Liver (tissue), 8 donors: ENCODE measurements at regions not wholly inside any gene's neighbourhood (a gene's known extent, or its start where the extent isn't known, plus 50 kb on each side); places are given as distances from the start of the nearest gene placed in this dataset.

Source experiments
- DNase-seq: peaks from one replicate; pipeline ENCODE4 v3.0.0-alpha.2; 2017; ENCODE audit warnings: low spot score
- H3K27ac ChIP-seq, 2 donors: one replicate each; pipeline ENCODE4 v1.7.0; 2013; ENCODE audit warnings: inconsistent platforms in 2 of 2, low read length in 2 of 2, control low read depth in 1 of 2, low read depth in 1 of 2, mild to moderate bottlenecking in 1 of 2
- H3K27me3 ChIP-seq, 4 donors: one replicate each; pipeline versions ENCODE4 v1.6.1 to v1.7.0; 2013; ENCODE audit warnings: low read length in 3 of 4, inconsistent platforms in 1 of 4, mild to moderate bottlenecking in 1 of 4, moderate library complexity in 1 of 4; ENCODE audit not compliant: control insufficient read depth in 4 of 4, insufficient read depth in 4 of 4
- H3K36me3 ChIP-seq, 4 donors: one replicate each; pipeline versions ENCODE4 v1.6.1 to v1.7.0; 2013; ENCODE audit warnings: low read length in 3 of 4, mild to moderate bottlenecking in 3 of 4, low read depth in 1 of 4, moderate library complexity in 1 of 4; ENCODE audit not compliant: control insufficient read depth in 4 of 4, insufficient read depth in 3 of 4
- H3K4me1 ChIP-seq, 4 donors: one replicate each; pipeline versions ENCODE4 v1.6.1 to v1.7.0; 2013; ENCODE audit warnings: low read length in 3 of 4, mild to moderate bottlenecking in 3 of 4, moderate library complexity in 1 of 4; ENCODE audit not compliant: control insufficient read depth in 4 of 4, insufficient read depth in 4 of 4
- H3K4me3 ChIP-seq, 3 donors: one replicate each; pipeline versions ENCODE4 v1.6.1 to v1.7.0; 2013; ENCODE audit warnings: low read length in 3 of 3, control low read depth in 1 of 3, low read depth in 1 of 3, mild to moderate bottlenecking in 1 of 3
- H3K9ac ChIP-seq, 2 donors: one replicate each; pipeline ENCODE4 v1.7.0; 2013; ENCODE audit warnings: low read length in 2 of 2, mild to moderate bottlenecking in 2 of 2, moderate library complexity in 2 of 2, control low read depth in 1 of 2, low read depth in 1 of 2
- H3K9me3 ChIP-seq, 4 donors: one replicate each; pipeline versions ENCODE4 v1.6.1 to v1.7.0; 2013; ENCODE audit warnings: low read length in 3 of 4; ENCODE audit not compliant: control insufficient read depth in 4 of 4
- ATF3 ChIP-seq: IDR thresholded peaks from 2 replicates; pipeline ENCODE4 v1.6.1; 2016; ENCODE audit warnings: antibody characterized with exemption
- CTCF ChIP-seq: fragments of 150-350 bp; IDR thresholded peaks from 2 replicates; pipeline ENCODE4 v1.5.1; 2017; ENCODE audit warnings: improper control_type of control experiment, low read depth, low read length; ENCODE audit not compliant: missing input control
- EGR1 ChIP-seq, 2 donors: IDR thresholded peaks; 2 replicates each; pipeline ENCODE4 v1.6.1; 2016 to 2018; ENCODE audit warnings: antibody characterized with exemption in 2 of 2, low read depth in 2 of 2
- FOXA1 ChIP-seq: IDR thresholded peaks from 2 replicates; pipeline ENCODE4 v1.6.1; 2016; ENCODE audit warnings: antibody characterized with exemption
- FOXA2 ChIP-seq: IDR thresholded peaks from 2 replicates; pipeline ENCODE4 v1.6.1; 2016; ENCODE audit warnings: antibody characterized with exemption
- HNF4A ChIP-seq, 2 donors: conservative IDR thresholded peaks; 2 replicates each; pipeline ENCODE4 v1.6.1; 2016; ENCODE audit warnings: antibody characterized with exemption in 2 of 2, mild to moderate bottlenecking in 2 of 2
- HNF4G ChIP-seq: IDR thresholded peaks from 2 replicates; pipeline ENCODE4 v1.6.1; 2016; ENCODE audit warnings: antibody characterized with exemption
- JUND ChIP-seq, 2 donors: IDR thresholded peaks; 2 replicates each; pipeline ENCODE4 v1.6.1; 2016; ENCODE audit warnings: antibody characterized with exemption in 2 of 2
- MAX ChIP-seq: IDR thresholded peaks from 2 replicates; pipeline ENCODE4 v1.6.1; 2016; ENCODE audit warnings: antibody characterized with exemption
- NR2F2 ChIP-seq: IDR thresholded peaks from 2 replicates; pipeline ENCODE4 v1.6.1; 2016; ENCODE audit warnings: antibody characterized with exemption
- RAD21 ChIP-seq, 2 donors: IDR thresholded peaks; 2 replicates each; pipeline ENCODE4 v1.6.1; 2016; ENCODE audit warnings: antibody characterized with exemption in 2 of 2, mild to moderate bottlenecking in 2 of 2
- REST ChIP-seq: IDR thresholded peaks from 2 replicates; pipeline ENCODE4 v1.6.1; 2016; ENCODE audit warnings: antibody characterized with exemption, mild to moderate bottlenecking
- RXRA ChIP-seq, 2 donors: IDR thresholded peaks; 2 replicates each; pipeline ENCODE4 v1.6.1; 2017 to 2018; ENCODE audit warnings: antibody characterized with exemption in 2 of 2, mild to moderate bottlenecking in 1 of 2
- SP1 ChIP-seq: IDR thresholded peaks from 2 replicates; pipeline ENCODE4 v1.6.1; 2018; ENCODE audit warnings: antibody characterized with exemption, mild to moderate bottlenecking
- TAF1 ChIP-seq: conservative IDR thresholded peaks from 2 replicates; pipeline ENCODE4 v1.6.1; 2016; ENCODE audit warnings: antibody characterized with exemption, mild to moderate bottlenecking
- YY1 ChIP-seq: IDR thresholded peaks from 2 replicates; pipeline ENCODE4 v1.6.1; 2016; ENCODE audit warnings: antibody characterized with exemption, mild to moderate bottlenecking
- WGBS: extraction: QIAGEN DNeasy Blood & Tissue Kit; methylation state at CpG from one replicate; pipeline ENCODE4 v1.1.7; 2013; 5-methylcytosine and 5-hydroxymethylcytosine counted together
- TF ChIP-seq, protein P1 (sequence below): IDR thresholded peaks from 2 replicates; pipeline ENCODE4 v1.6.1; 2016; ENCODE audit warnings: antibody characterized with exemption
- donor health status: healthy.
- donor health status: healthy.
- donor health status: healthy.
- donor health status: healthy.
- donor health status: healthy.

- Histone ChIP-seq H3K27ac (no peak overlapping the region), H3K27me3 (no peaks in the 10 kb centered on the region), H3K4me3 (no peak overlapping the region), H3K9me3 (no peaks in the 10 kb centered on the region), H3K4me1 (no peaks in the 10 kb centered on the region), H3K9ac (no peak overlapping the region), H3K36me3 (no peaks in the 10 kb centered on the region)
- WGBS: 87% methylated on average over 1 of the region's 1 CpG
- no peak for DNase-seq
- TF ChIP-seq ATF3: no peak
- TF ChIP-seq MAX: no peak
- TF ChIP-seq RAD21 (IDR thresholded peaks at IDR 0.05): no peak
- no peak for TF ChIP-seq TAF1
- TF ChIP-seq RXRA (IDR thresholded peaks at IDR 0.05): no peak
- TF ChIP-seq JUND (IDR thresholded peaks at IDR 0.05): no peak
- TF ChIP-seq CTCF: no peak
- TF ChIP-seq YY1: no peak
- TF ChIP-seq HNF4A (conservative IDR thresholded peaks at IDR 0.05): no peak
- TF ChIP-seq, protein P1, sequence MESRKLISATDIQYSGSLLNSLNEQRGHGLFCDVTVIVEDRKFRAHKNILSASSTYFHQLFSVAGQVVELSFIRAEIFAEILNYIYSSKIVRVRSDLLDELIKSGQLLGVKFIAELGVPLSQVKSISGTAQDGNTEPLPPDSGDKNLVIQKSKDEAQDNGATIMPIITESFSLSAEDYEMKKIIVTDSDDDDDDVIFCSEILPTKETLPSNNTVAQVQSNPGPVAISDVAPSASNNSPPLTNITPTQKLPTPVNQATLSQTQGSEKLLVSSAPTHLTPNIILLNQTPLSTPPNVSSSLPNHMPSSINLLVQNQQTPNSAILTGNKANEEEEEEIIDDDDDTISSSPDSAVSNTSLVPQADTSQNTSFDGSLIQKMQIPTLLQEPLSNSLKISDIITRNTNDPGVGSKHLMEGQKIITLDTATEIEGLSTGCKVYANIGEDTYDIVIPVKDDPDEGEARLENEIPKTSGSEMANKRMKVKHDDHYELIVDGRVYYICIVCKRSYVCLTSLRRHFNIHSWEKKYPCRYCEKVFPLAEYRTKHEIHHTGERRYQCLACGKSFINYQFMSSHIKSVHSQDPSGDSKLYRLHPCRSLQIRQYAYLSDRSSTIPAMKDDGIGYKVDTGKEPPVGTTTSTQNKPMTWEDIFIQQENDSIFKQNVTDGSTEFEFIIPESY: no peak
- TF ChIP-seq FOXA2: no peak
- TF ChIP-seq FOXA1: no peak
- TF ChIP-seq SP1: no peak
- no peak for TF ChIP-seq HNF4G
- TF ChIP-seq EGR1 (IDR thresholded peaks at IDR 0.05; ENCODE audit: low read depth in 2 of 2): no peak
These were observed 206.9 kb downstream of the CAVIN4 start for GRCh38 chr9:100784755-100785154.

DNA sequence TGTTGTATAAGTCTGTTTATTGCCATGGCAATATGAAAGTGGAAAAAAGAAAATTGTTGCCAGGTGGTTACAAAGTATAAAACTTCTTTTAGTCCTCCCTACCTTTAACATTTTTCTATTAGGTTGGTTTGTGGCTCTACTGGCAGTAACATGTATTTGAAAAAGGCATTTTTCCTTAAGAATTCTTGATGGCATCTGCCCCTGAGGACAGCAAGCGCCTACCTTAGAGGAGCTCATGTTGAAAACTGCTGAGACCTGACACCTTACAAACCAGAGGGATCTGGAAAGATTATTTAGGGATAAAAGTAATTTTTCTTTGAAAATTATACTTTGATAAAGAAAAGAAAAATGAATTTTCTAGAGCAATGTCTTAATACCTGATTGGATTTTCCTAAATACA lies 208.1 kb downstream of the CAVIN4 start:
- TF ChIP-seq FOXA1: no peak
- no peak for TF ChIP-seq HNF4A (conservative IDR thresholded peaks at IDR 0.05)
- no peak for TF ChIP-seq EGR1 (IDR thresholded peaks at IDR 0.05; ENCODE audit: low read depth in 2 of 2)
- TF ChIP-seq RAD21 (IDR thresholded peaks at IDR 0.05): no peak
- Histone ChIP-seq H3K9ac (no peak overlapping the region), H3K27me3 (no peaks in the 10 kb centered on the region), H3K4me1 (no peaks in the 10 kb centered on the region), H3K4me3 (no peak overlapping the region), H3K9me3 (no peaks in the 10 kb centered on the region), H3K36me3 (no peaks in the 10 kb centered on the region), H3K27ac (no peak overlapping the region)
- 92% methylated on average over 1 of the region's 1 CpG for WGBS
- no peak for DNase-seq

DNA sequence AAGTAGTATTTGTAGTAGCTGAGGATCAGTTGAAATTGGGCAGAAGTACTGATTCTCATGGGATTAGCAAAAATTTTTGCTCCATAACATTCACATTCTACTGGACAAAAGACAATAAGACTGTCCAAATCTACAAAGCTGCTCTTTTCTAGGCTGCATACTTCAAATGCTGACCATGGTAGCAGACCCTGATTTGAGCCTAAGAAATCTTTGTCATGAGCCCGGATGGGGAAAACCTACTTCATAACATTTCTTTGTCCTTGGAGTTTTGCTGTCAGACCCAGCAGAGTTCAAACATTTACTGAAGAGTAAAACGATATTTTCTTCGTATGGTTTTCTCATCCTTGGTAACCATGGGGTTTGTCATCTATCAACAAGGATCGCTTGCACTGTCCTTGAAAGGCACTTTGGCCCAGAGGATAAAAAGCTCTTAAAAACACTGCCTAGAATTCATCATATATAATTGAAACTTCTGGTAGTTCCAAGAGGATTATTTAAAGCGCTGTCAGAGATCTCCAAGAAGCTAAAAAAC lies 216.9 kb downstream of the CAVIN4 start:
- H3K27ac ChIP-seq: no peak overlapping the region
- 84% methylated on average over 5 of the region's 5 CpGs for WGBS

More for the DNA sequence above, 216.9 kb downstream of the CAVIN4 start:
- Histone ChIP-seq H3K9me3 (no peaks in the 10 kb centered on the region), H3K4me1 (no peaks in the 10 kb centered on the region), H3K36me3 (no peaks in the 10 kb centered on the region), H3K27me3 (no peaks in the 10 kb centered on the region), H3K4me3 (no peak overlapping the region), H3K9ac (no peak overlapping the region)
- TF ChIP-seq JUND (IDR thresholded peaks at IDR 0.05) (no peak), NR2F2 (no peak), FOXA1 (no peak), YY1 (no peak), TAF1 (no peak), HNF4G (no peak), REST (no peak), SP1 (no peak), ATF3 (no peak), EGR1 (IDR thresholded peaks at IDR 0.05; ENCODE audit: low read depth in 2 of 2) (no peak)
- TF ChIP-seq, protein P1: no peak
- DNase-seq: no peak
